GM19395 (cell line): ENCODE measurements at regions not wholly inside any gene's neighbourhood (a gene's known extent, or its start where the extent isn't known, plus 50 kb on each side); places are given as distances from the start of the nearest gene placed in this dataset.
"Not testable (repeated sequence)": the region's sequence is repeated elsewhere in the genome, so short reads cannot be mapped to it uniquely, and the experiment has no call there.

ENCODE experiments used
- ATAC-seq: cut with Tn5 transposase; IDR thresholded peaks from one replicate; pipeline ENCODE4 v1.9.1; 2021; ENCODE audit warnings: mild to moderate bottlenecking, moderate library complexity; ENCODE audit not compliant: unreplicated experiment

- no peak for ATAC-seq
Measured at GRCh38 chr13:65453982-65454381, 1776.2 kb downstream of the PCDH9 start.

GRCh38 chr13:65445340-65445739 lies 1784.8 kb downstream of the PCDH9 start:
- ATAC-seq: no peak

- ATAC-seq: no peak
Measured at GRCh38 chr13:65435590-65435989, 1794.5 kb downstream of the PCDH9 start.

- ATAC-seq: no peak
Measured at GRCh38 chr13:65417953-65418352, 1812.2 kb downstream of the PCDH9 start.

- no peak for ATAC-seq
Measured at GRCh38 chr13:65416784-65417183, 1813.4 kb downstream of the PCDH9 start.

- no peak for ATAC-seq
Measured at GRCh38 chr13:65414187-65414586, 1815.9 kb downstream of the PCDH9 start.

GRCh38 chr13:65411521-65411920 lies 1818.6 kb downstream of the PCDH9 start:
- no peak for ATAC-seq

GRCh38 chr13:65410791-65411190 lies 1819.3 kb downstream of the PCDH9 start:
- no peak for ATAC-seq

GRCh38 chr13:65401315-65401714 lies 1828.8 kb downstream of the PCDH9 start:
- ATAC-seq: no peak

- no peak for ATAC-seq
Measured at GRCh38 chr13:65400702-65401101, 1829.4 kb downstream of the PCDH9 start.

GRCh38 chr13:65387743-65388347 lies 1842.3 kb downstream of the PCDH9 start:
- ATAC-seq: no peak

- no peak for ATAC-seq
Measured at GRCh38 chr13:65378943-65379519, 1851.1 kb downstream of the PCDH9 start.

GRCh38 chr13:65378484-65378883 lies 1851.7 kb downstream of the PCDH9 start:
- no peak for ATAC-seq

- no peak for ATAC-seq
Measured at GRCh38 chr13:65368832-65369231, 1861.3 kb downstream of the PCDH9 start.

GRCh38 chr13:65353951-65354350 lies 1876.2 kb downstream of the PCDH9 start:
- no peak for ATAC-seq

GRCh38 chr13:65353150-65353549 lies 1877.0 kb downstream of the PCDH9 start:
- ATAC-seq: not testable (repeated sequence)

- no peak for ATAC-seq
Measured at GRCh38 chr13:65347420-65348030, 1882.6 kb downstream of the PCDH9 start.

- no peak for ATAC-seq
Measured at GRCh38 chr13:65343898-65344663, 1886.1 kb downstream of the PCDH9 start.

GRCh38 chr13:65342541-65343337 lies 1887.4 kb downstream of the PCDH9 start:
- no peak for ATAC-seq

GRCh38 chr13:65339241-65339640 lies 1890.9 kb downstream of the PCDH9 start:
- no peak for ATAC-seq

GRCh38 chr13:65336916-65337315 lies 1893.2 kb downstream of the PCDH9 start:
- no peak for ATAC-seq
